ENCODE measurements at regions not wholly inside any gene's neighbourhood (a gene's known extent, or its start where the extent isn't known, plus 50 kb on each side); places are given as distances from the start of the nearest gene placed in this dataset.

- Histone ChIP-seq H3K23me2 (ENCODE audit: low read depth, low read length) (no peaks in the 10 kb centered on the region), H3K18ac (ENCODE audit: extremely low read depth, low read length) (no peak overlapping the region), H2AFZ (ENCODE audit: low read length) (no peak overlapping the region), H3K23ac (ENCODE audit: insufficient read length) (no peak overlapping the region), H4K8ac (ENCODE audit: extremely low read depth, insufficient read depth, low read length) (no peak overlapping the region), H3K9ac (replicated peaks in 1 of 4; ENCODE audit: extremely low read depth in 1 of 4, low read depth in 3 of 4, low read length in 3 of 4) (no peak overlapping the region), H3K56ac (replicated peaks; ENCODE audit: insufficient read length, low read depth, low read length) (no peak overlapping the region), H2BK12ac (ENCODE audit: low read depth, low read length) (no peak overlapping the region), H2BK15ac (ENCODE audit: low read length) (no peak overlapping the region), H3K4me2 (ENCODE audit: insufficient read depth in 1 of 2, low read depth in 2 of 2, low read length in 2 of 2) (no peak overlapping the region), H3K14ac (ENCODE audit: insufficient read length) (no peak overlapping the region), H3K79me1 (ENCODE audit: low read depth, low read length) (no peaks in the 10 kb centered on the region), H2AK5ac (ENCODE audit: low read depth, low read length) (no peak overlapping the region), H3K9me3 (ENCODE audit: insufficient read depth in 2 of 2, low read depth in 1 of 2, low read length in 1 of 2) (no peaks in the 10 kb centered on the region), H3K27me3 (replicated peaks in 1 of 4; ENCODE audit: control insufficient read depth in 3 of 4, extremely low read depth in 1 of 4, insufficient read depth in 3 of 4, low read length in 3 of 4) (no peaks in the 10 kb centered on the region), H3K36me3 (ENCODE audit: control insufficient read depth in 2 of 4, insufficient read depth in 4 of 4, low read length in 3 of 4) (no peaks in the 10 kb centered on the region), H3K4me3 (ENCODE audit: extremely low read depth in 1 of 4, insufficient read depth in 2 of 4, low read depth in 3 of 4, low read length in 4 of 4) (no peak overlapping the region), H4K20me1 (replicated peaks in 1 of 2; ENCODE audit: control insufficient read depth in 1 of 2, insufficient read depth in 2 of 2, low read length in 2 of 2) (no peaks in the 10 kb centered on the region), H3K79me2 (ENCODE audit: control insufficient read depth in 1 of 2, insufficient read depth in 2 of 2, low read length in 2 of 2) (no peaks in the 10 kb centered on the region), H3K4ac (replicated peaks; ENCODE audit: insufficient read length, low read depth, low read length) (no peak overlapping the region), H4K91ac (replicated peaks; ENCODE audit: insufficient read length, low read length) (no peak overlapping the region), H3K4me1 (replicated peaks in 1 of 4; ENCODE audit: control insufficient read depth in 3 of 4, insufficient read depth in 4 of 4, low read length in 3 of 4) (no peaks in the 10 kb centered on the region), H3K27ac (ENCODE audit: low read depth, low read length) (no peak overlapping the region), H2BK20ac (ENCODE audit: low read length) (no peak overlapping the region), H2BK120ac (replicated peaks; ENCODE audit: low read depth, low read length) (no peak overlapping the region), H2BK5ac (ENCODE audit: low read depth, low read length) (no peak overlapping the region), H4K5ac (ENCODE audit: insufficient read length, low read depth, low read length) (no peak overlapping the region)
- CTCF ChIA-PET (ENCODE audit: partially characterized antibody): no interaction called here
- FAIRE-seq (no peak), DNase-seq (ENCODE audit: low read depth in 1 of 2, low spot score in 2 of 2) (no peak)
- WGBS, 2 experiments (ENCODE audit: extremely low coverage in 1 of 2, insufficient coverage in 1 of 2, insufficient read length in 1 of 2, insufficient replicate concordance in 2 of 2, low coverage in 1 of 2, low lambda C conversion rate in 2 of 2, missing lambda C conversion rate in 1 of 2): 97% methylated on average over 4 of the region's 4 CpGs; no CpG with 5 or more reads in 1 of the 2 experiments
- POLR2A ChIA-PET (ENCODE audit: partially characterized antibody): no interaction called here
- TF ChIP-seq MAFK (IDR thresholded peaks at IDR 0.05; ENCODE audit: low read depth, low read length) (no peak), ASH2L (IDR thresholded peaks at IDR 0.05; ENCODE audit: low read length) (no peak), EZH2 (IDR thresholded peaks at IDR 0.05; ENCODE audit: low read depth, low read length, severe bottlenecking) (no peak), SRF (IDR thresholded peaks at IDR 0.05; ENCODE audit: low read depth, low read length) (no peak), POLR2AphosphoS5 (IDR thresholded peaks at IDR 0.05; ENCODE audit: low read depth, low read length) (no peak), TAF1 (IDR thresholded peaks at IDR 0.05; ENCODE audit: low read depth, low read length) (no peak), SP4 (IDR thresholded peaks at IDR 0.05; ENCODE audit: low read length) (no peak), TAF7 (optimal IDR thresholded peaks at IDR 0.05; ENCODE audit: borderline replicate concordance, low read depth, low read length) (no peak), KDM4A (IDR thresholded peaks at IDR 0.05; ENCODE audit: low read depth, low read length, severe bottlenecking) (no peak), FOSL1 (IDR thresholded peaks at IDR 0.05; ENCODE audit: insufficient read depth, low read depth, low read length) (no peak), KDM5A (IDR thresholded peaks at IDR 0.05; ENCODE audit: low read length) (no peak), E2F6 (IDR thresholded peaks at IDR 0.05) (no peak), CREB1 (IDR thresholded peaks at IDR 0.05) (no peak), RAD21 (IDR thresholded peaks at IDR 0.05 in 1 of 2, conservative IDR thresholded peaks at IDR 0.05 in 1 of 2; ENCODE audit: low read depth in 2 of 2, low read length in 2 of 2) (no peak)
Measured at GRCh38 chr5:30548580-30549305, 644.7 kb upstream of the CDH6 start.

Data from H1 (cell line).